Endothelial cell of hepatic sinusoid (primary cell): ENCODE measurements at regions not wholly inside any gene's neighbourhood (a gene's known extent, or its start where the extent isn't known, plus 50 kb on each side); places are given as distances from the start of the nearest gene placed in this dataset.
"Not testable (repeated sequence)": the region's sequence is repeated elsewhere in the genome, so short reads cannot be mapped to it uniquely, and the experiment has no call there.

Experiments used
- in situ Hi-C: cut with HindIII; loops from 2 replicates; pipeline ENCODE4 v1.10.0; 2017; ENCODE audit warnings: low sequenced_read_pairs

GRCh38 chr15:96867992-96868391, 537.5 kb downstream of the NR2F2 start:
- in situ Hi-C loops: no loop called here

- in situ Hi-C loops: no loop called here
These were observed 538.6 kb downstream of the NR2F2 start for GRCh38 chr15:96869122-96869521.

GRCh38 chr15:96869790-96870189, 539.3 kb downstream of the NR2F2 start:
- in situ Hi-C loops: no loop called here

GRCh38 chr15:96870580-96870979, 540.1 kb downstream of the NR2F2 start:
- in situ Hi-C loops: no loop called here

- in situ Hi-C loops: not testable (repeated sequence)
These were observed 546.9 kb downstream of the NR2F2 start for GRCh38 chr15:96877442-96877841.

GRCh38 chr15:96878129-96878528, 547.6 kb downstream of the NR2F2 start:
- in situ Hi-C loops: no loop called here

GRCh38 chr15:96882121-96882772, 551.7 kb downstream of the NR2F2 start:
- in situ Hi-C loops: no loop called here

GRCh38 chr15:96887730-96888129, 557.2 kb downstream of the NR2F2 start:
- in situ Hi-C loops: no loop called here

GRCh38 chr15:96888764-96889163, 558.3 kb downstream of the NR2F2 start:
- in situ Hi-C loops: no loop called here

GRCh38 chr15:96889734-96890480, 559.4 kb downstream of the NR2F2 start:
- in situ Hi-C loops: no loop called here

- in situ Hi-C loops: no loop called here
These were observed 560.5 kb downstream of the NR2F2 start for GRCh38 chr15:96891046-96891445.

- in situ Hi-C loops: no loop called here
These were observed 562.8 kb downstream of the NR2F2 start for GRCh38 chr15:96893159-96893906.

GRCh38 chr15:96894659-96895058, 564.2 kb downstream of the NR2F2 start:
- in situ Hi-C loops: no loop called here

GRCh38 chr15:96896766-96897165, 566.3 kb downstream of the NR2F2 start:
- in situ Hi-C loops: no loop called here

- in situ Hi-C loops: no loop called here
These were observed 583.6 kb downstream of the NR2F2 start for GRCh38 chr15:96914081-96914480.

- in situ Hi-C loops: no loop called here
These were observed 586.2 kb downstream of the NR2F2 start for GRCh38 chr15:96916750-96917149.

GRCh38 chr15:96924570-96924969, 594.1 kb downstream of the NR2F2 start:
- in situ Hi-C loops: no loop called here

GRCh38 chr15:96947296-96948229, 617.1 kb downstream of the NR2F2 start:
- in situ Hi-C loops: no loop called here

- in situ Hi-C loops: no loop called here
These were observed 618.5 kb downstream of the NR2F2 start for GRCh38 chr15:96948981-96949380.

GRCh38 chr15:96958721-96959120, 628.2 kb downstream of the NR2F2 start:
- in situ Hi-C loops: no loop called here

GRCh38 chr15:96959501-96959900, 629.0 kb downstream of the NR2F2 start:
- in situ Hi-C loops: no loop called here
